GM12878 (cell line): ENCODE measurements at regions not wholly inside any gene's neighbourhood (a gene's known extent, or its start where the extent isn't known, plus 50 kb on each side); places are given as distances from the start of the nearest gene placed in this dataset.

Experiments used
- ATAC-seq: fragments of 200-7000 bp; cut with Tn5 transposase; 3 replicates; pipeline ENCODE4 v1.9.1; 2020; ENCODE audit warnings: mild to moderate bottlenecking, moderate library complexity
- BruUV-seq: library from RNA; stranded (reverse); fragments of 400-500 nt; replicated peaks from 2 replicates; lab custom pipeline; 2021; lab: Mats Ljungman, UMichigan
- CTCF ChIA-PET: fragments of 300-600 bp; sonication (Branson Sonifier 250); formaldehyde crosslinking; extraction: SDS; loops from one replicate; lab custom pipeline; 2021; ENCODE audit warnings: inconsistent platforms; lab: Yijun Ruan, JAX
- POLR2A ChIA-PET: fragments of 350-600 bp; formaldehyde crosslinking; extraction: SDS; loops from one replicate; lab custom pipeline; 2021; ENCODE audit warnings: inconsistent platforms; lab: Charles Lee
- RAD21 ChIA-PET: fragments of 300-600 bp; sonication (Branson Sonifier 250); formaldehyde crosslinking; loops from one replicate; lab custom pipeline; 2023; ENCODE audit warnings: antibody characterized with exemption; ENCODE audit not compliant: unreplicated experiment; lab: Charles Lee
- SMC1A ChIA-PET: fragments of 300-600 bp; sonication (Branson Sonifier 250); formaldehyde crosslinking; loops from one replicate; lab custom pipeline; 2023; ENCODE audit not compliant: unreplicated experiment, uncharacterized antibody; lab: Charles Lee
- DNase-seq: peaks from one replicate; pipeline ENCODE4 v3.0.0-alpha.2; 2011; ENCODE audit warnings: low read depth, low spot score
- FAIRE-seq: peaks from 3 replicates; lab custom pipeline; 2011; peaks lifted over from hg19 to GRCh38; lab: Jason Lieb, UNC
- H2AFZ ChIP-seq: 2 replicates; pipeline ENCODE4 v1.6.0; 2011; ENCODE audit warnings: low read depth, low read length, control low read depth; ENCODE audit not compliant: control insufficient read depth
- H3K27ac ChIP-seq: 2 replicates; pipeline ENCODE4 v1.5.1; 2011; ENCODE audit warnings: control low read depth; ENCODE audit not compliant: control insufficient read depth, insufficient read depth
- H3K27me3 ChIP-seq, 2 experiments: replicated peaks in 1 of 2; 2 replicates each; pipeline versions ENCODE4 v1.6.0 to v1.6.1; 2011; ENCODE audit warnings: low read length in 1 of 2; ENCODE audit not compliant: control insufficient read depth in 2 of 2, insufficient read depth in 2 of 2
- H3K36me3 ChIP-seq, 2 experiments: 2 replicates each; pipeline ENCODE4 v1.5.1; 2011; ENCODE audit warnings: low read length in 1 of 2; ENCODE audit not compliant: control insufficient read depth in 2 of 2, insufficient read depth in 2 of 2
- H3K4me1 ChIP-seq: 2 replicates; pipeline ENCODE4 v1.6.1; 2011; ENCODE audit warnings: mild to moderate bottlenecking, low read length, moderate library complexity, mixed read lengths; ENCODE audit not compliant: control insufficient read depth, insufficient read depth
- H3K4me2 ChIP-seq: 2 replicates; pipeline ENCODE4 v1.6.0; 2011; ENCODE audit warnings: control low read depth; ENCODE audit not compliant: control insufficient read depth, insufficient read depth
- H3K4me3 ChIP-seq: fragments of 200-600 bp; sonication (generic); 2 replicates; pipeline ENCODE4 v1.5.1; 2016
- H3K79me2 ChIP-seq: 2 replicates; pipeline ENCODE4 v1.6.0; 2011; ENCODE audit warnings: low read length; ENCODE audit not compliant: control insufficient read depth, insufficient read depth
- H3K9ac ChIP-seq: 2 replicates; pipeline ENCODE4 v1.8.0; 2011; ENCODE audit warnings: low read length, control low read depth, mixed read lengths; ENCODE audit not compliant: control insufficient read depth, insufficient read depth
- H3K9me3 ChIP-seq: replicated peaks from 3 replicates; pipeline ENCODE4 v1.5.1; 2011; ENCODE audit warnings: mild to moderate bottlenecking, low read length; ENCODE audit not compliant: control insufficient read depth, insufficient read depth
- H4K20me1 ChIP-seq: 2 replicates; pipeline ENCODE4 v1.6.0; 2011; ENCODE audit not compliant: control insufficient read depth, insufficient read depth
- ASH2L ChIP-seq: fragments of 300-600, 200-600 bp; sonication (generic); IDR thresholded peaks from 2 replicates; pipeline ENCODE4 v1.6.1; 2017; ENCODE audit warnings: low read depth, mild to moderate bottlenecking, borderline replicate concordance
- ATF7 ChIP-seq: fragments of 450-650 bp; IDR thresholded peaks from 2 replicates; pipeline ENCODE4 v1.6.1; 2016; ENCODE audit warnings: low read depth, mild to moderate bottlenecking
- BMI1 ChIP-seq: fragments of 450-650 bp; IDR thresholded peaks from 2 replicates; pipeline ENCODE4 v1.6.1; 2016; ENCODE audit warnings: mild to moderate bottlenecking, moderate library complexity, borderline replicate concordance
- EED ChIP-seq: sonication (generic); IDR thresholded peaks from 2 replicates; pipeline ENCODE4 v1.6.1; 2016; ENCODE audit warnings: antibody characterized with exemption, low read depth
- HCFC1 ChIP-seq: fragments of 150-350 bp; IDR thresholded peaks from 2 replicates; pipeline ENCODE4 v1.6.1; 2014; ENCODE audit warnings: low read length
- MEF2B ChIP-seq: fragments of 450-650 bp; IDR thresholded peaks from 2 replicates; pipeline ENCODE4 v1.6.1; 2018; ENCODE audit warnings: mild to moderate bottlenecking, moderate library complexity; ENCODE audit not compliant: partially characterized antibody, poor library complexity, severe bottlenecking
- MTA3 ChIP-seq: IDR thresholded peaks from 2 replicates; pipeline ENCODE4 v1.6.1; 2012; ENCODE audit warnings: low read length, inconsistent platforms, borderline replicate concordance
- NBN ChIP-seq: fragments of 450-650 bp; IDR thresholded peaks from 2 replicates; pipeline ENCODE4 v1.6.1; 2016
- NRF1 ChIP-seq: conservative IDR thresholded peaks from 2 replicates; pipeline ENCODE4 v1.6.1; 2011; ENCODE audit warnings: mild to moderate bottlenecking, low read depth, low read length, improper control_type of control experiment
- POLR2AphosphoS5 ChIP-seq: IDR thresholded peaks from 2 replicates; pipeline ENCODE4 v1.6.1; 2011; ENCODE audit warnings: mild to moderate bottlenecking, low read length, inconsistent platforms
- SIN3A ChIP-seq: IDR thresholded peaks from 2 replicates; pipeline ENCODE4 v1.6.1; 2012; ENCODE audit warnings: low read depth, low read length, improper control_type of control experiment
- SMAD5 ChIP-seq: IDR thresholded peaks from 2 replicates; pipeline ENCODE4 v1.6.1; 2016; ENCODE audit warnings: antibody characterized with exemption, low read depth
- WGBS: methylation state at CpG from one replicate; pipeline ENCODE4 v1.1.6; 2016; ENCODE audit warnings: low lambda C conversion rate; ENCODE audit not compliant: insufficient replicate concordance, insufficient coverage; ENCODE audit errors: missing lambda C conversion rate; 5-methylcytosine and 5-hydroxymethylcytosine counted together
- in situ Hi-C: fragments of 300-500 bp; cut with MboI; formaldehyde crosslinking; loops from 9 replicates; pipeline ENCODE4 v1.14.3; 2018; ENCODE audit warnings: mixed read lengths
- intact Hi-C: fragments of 100-400 bp; cut with micrococcal nuclease; formaldehyde crosslinking; loops from one replicate; pipeline ENCODE4 v1.14.2; 2022; ENCODE audit not compliant: unreplicated experiment
- TF ChIP-seq, protein P1 (sequence below): fragments of 150-350 bp; IDR thresholded peaks from 2 replicates; pipeline ENCODE4 v1.6.1; 2014; ENCODE audit warnings: mild to moderate bottlenecking, low read depth, low read length
- TF ChIP-seq, protein P2 (sequence below): IDR thresholded peaks from 2 replicates; pipeline ENCODE4 v1.6.1; 2011; ENCODE audit warnings: mild to moderate bottlenecking, low read depth, low read length, moderate library complexity; ENCODE audit not compliant: insufficient replicate concordance
- TF ChIP-seq, protein P3 (sequence below): IDR thresholded peaks from 2 replicates; pipeline ENCODE4 v1.6.1; 2012; ENCODE audit warnings: low read depth, low read length, improper control_type of control experiment

DNA sequence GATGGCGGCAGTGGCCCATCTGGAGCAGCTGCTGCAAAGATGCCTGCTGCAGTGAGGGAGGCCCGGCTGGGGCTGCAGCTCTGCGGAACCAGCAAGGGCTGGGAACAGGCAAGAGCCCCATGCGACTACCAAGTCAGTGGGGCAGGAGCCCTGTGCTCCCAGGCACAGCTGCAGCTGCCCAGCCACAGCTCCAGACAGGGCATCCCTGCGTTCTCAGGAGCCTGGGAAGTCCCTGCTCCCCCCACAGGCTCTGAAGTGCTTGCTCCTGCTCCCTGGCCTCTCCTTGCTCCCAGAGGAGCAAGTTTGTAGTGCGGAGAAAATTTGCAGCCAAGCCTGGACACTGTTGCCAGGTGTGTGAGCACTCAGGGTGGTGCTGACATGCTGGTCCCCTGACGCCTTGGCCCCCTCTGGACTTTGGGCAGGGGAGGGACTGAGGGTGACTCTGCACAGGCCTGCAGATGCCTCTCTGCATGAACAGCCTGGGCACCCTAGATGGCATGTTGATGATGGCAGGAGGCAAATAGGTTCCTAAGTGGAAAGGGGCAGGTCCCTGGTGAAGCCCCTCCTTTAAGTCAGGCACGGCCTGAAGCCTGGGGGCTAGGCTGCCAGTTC lies 105.6 kb downstream of the LYZL1 start:
- 42% methylated on average over 8 of the region's 8 CpGs for WGBS
- intact Hi-C loops (no loop called here), in situ Hi-C loops (no loop called here)
- POLR2A ChIA-PET: no interaction called here
- CTCF ChIA-PET: interaction anchor here (1.0 kb wide), 1 partner anchor 8 kb away, joined by 4 read pairs; no protein-coding TSS in a partner anchor
- no peak for ATAC-seq
- Histone ChIP-seq H3K27ac (no peak overlapping the region), H3K4me3 (no peak overlapping the region), H3K79me2 (no peaks in the 10 kb centered on the region), H2AFZ (no peak overlapping the region), H3K27me3 (peaks cover 0 to 3% of the 10 kb centered on the region in 2 experiments; a peak in 2 of 4 replicates), H3K36me3 (no peaks in the 10 kb centered on the region), H3K9me3 (no peaks in the 10 kb centered on the region), H3K4me2 (no peak overlapping the region), H3K9ac (no peak overlapping the region), H3K4me1 (no peaks in the 10 kb centered on the region), H4K20me1 (no peaks in the 10 kb centered on the region)
- no peak for DNase-seq
- BruUV-seq: no TSS peak
- no peak for FAIRE-seq
- SMC1A ChIA-PET: no interaction called here
- RAD21 ChIA-PET: no interaction called here
- no peak for TF ChIP-seq HCFC1
- no peak for TF ChIP-seq POLR2AphosphoS5
- TF ChIP-seq NBN: no peak
- TF ChIP-seq NRF1: no peak
- TF ChIP-seq SIN3A: no peak
- TF ChIP-seq, protein P1, sequence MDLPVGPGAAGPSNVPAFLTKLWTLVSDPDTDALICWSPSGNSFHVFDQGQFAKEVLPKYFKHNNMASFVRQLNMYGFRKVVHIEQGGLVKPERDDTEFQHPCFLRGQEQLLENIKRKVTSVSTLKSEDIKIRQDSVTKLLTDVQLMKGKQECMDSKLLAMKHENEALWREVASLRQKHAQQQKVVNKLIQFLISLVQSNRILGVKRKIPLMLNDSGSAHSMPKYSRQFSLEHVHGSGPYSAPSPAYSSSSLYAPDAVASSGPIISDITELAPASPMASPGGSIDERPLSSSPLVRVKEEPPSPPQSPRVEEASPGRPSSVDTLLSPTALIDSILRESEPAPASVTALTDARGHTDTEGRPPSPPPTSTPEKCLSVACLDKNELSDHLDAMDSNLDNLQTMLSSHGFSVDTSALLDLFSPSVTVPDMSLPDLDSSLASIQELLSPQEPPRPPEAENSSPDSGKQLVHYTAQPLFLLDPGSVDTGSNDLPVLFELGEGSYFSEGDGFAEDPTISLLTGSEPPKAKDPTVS: no peak
- TF ChIP-seq ATF7: no peak
- no peak for TF ChIP-seq MEF2B
- no peak for TF ChIP-seq ASH2L
- TF ChIP-seq, protein P2, sequence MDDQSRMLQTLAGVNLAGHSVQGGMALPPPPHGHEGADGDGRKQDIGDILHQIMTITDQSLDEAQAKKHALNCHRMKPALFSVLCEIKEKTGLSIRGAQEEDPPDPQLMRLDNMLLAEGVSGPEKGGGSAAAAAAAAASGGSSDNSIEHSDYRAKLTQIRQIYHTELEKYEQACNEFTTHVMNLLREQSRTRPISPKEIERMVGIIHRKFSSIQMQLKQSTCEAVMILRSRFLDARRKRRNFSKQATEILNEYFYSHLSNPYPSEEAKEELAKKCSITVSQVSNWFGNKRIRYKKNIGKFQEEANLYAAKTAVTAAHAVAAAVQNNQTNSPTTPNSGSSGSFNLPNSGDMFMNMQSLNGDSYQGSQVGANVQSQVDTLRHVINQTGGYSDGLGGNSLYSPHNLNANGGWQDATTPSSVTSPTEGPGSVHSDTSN: no peak
- TF ChIP-seq, protein P3, sequence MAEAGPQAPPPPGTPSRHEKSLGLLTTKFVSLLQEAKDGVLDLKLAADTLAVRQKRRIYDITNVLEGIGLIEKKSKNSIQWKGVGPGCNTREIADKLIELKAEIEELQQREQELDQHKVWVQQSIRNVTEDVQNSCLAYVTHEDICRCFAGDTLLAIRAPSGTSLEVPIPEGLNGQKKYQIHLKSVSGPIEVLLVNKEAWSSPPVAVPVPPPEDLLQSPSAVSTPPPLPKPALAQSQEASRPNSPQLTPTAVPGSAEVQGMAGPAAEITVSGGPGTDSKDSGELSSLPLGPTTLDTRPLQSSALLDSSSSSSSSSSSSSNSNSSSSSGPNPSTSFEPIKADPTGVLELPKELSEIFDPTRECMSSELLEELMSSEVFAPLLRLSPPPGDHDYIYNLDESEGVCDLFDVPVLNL: no peak
- no peak for TF ChIP-seq SMAD5
- TF ChIP-seq MTA3: no peak
- no peak for TF ChIP-seq BMI1
- no peak for TF ChIP-seq EED
- TF ChIP-seq, all 136 proteins: peak for 0
